ENCODE measurements at regions not wholly inside any gene's neighbourhood (a gene's known extent, or its start where the extent isn't known, plus 50 kb on each side); places are given as distances from the start of the nearest gene placed in this dataset.

- Histone ChIP-seq H3K36me3 (ENCODE audit: control insufficient read depth, insufficient read depth, low read length) (no peaks in the 10 kb centered on the region), H3K4me3 (ENCODE audit: extremely low read depth, insufficient read depth, low read length, poor library complexity, severe bottlenecking) (no peak overlapping the region), H3K4me1 (ENCODE audit: control insufficient read depth, insufficient read depth, low read length, poor library complexity, severe bottlenecking) (no peaks in the 10 kb centered on the region), H3K27ac (ENCODE audit: low read depth, low read length, severe bottlenecking) (no peak overlapping the region), H3K9me3 (ENCODE audit: control insufficient read depth, low read length) (no peaks in the 10 kb centered on the region)
- 86 to 100% methylated on average over 3 to 4 of the region's 5 CpGs for WGBS, 2 experiments (ENCODE audit: insufficient coverage in 2 of 2)
These were observed 282.9 kb upstream of the ATP10B start for GRCh38 chr5:161134956-161135355.

DNA sequence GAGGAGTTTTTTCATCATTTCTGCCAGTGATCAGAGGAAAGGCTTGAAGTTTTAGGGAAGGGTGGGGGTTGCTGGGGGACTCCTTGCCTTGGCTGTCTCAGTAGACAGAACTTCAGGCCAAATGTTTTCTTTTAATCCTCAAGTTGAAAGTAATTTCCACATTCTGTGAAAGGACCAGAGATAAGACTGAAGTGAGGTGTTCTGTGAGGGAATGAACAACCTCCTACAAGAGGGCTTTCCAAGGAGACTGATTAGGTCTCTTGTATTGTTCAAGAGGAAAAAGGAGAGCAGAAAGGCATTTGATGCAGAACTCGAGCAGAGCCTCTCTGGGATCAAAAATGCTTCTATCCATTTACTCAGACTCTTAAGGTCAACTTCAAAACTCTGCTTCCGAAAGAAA is 282.1 kb upstream of the ATP10B start:
- WGBS, 2 experiments (ENCODE audit: insufficient coverage in 2 of 2), result 100% methylated on average over 1 of the region's 2 CpGs; no CpG with 5 or more reads in 1 of the 2 experiments
- H3K27ac ChIP-seq (ENCODE audit: low read depth, low read length, severe bottlenecking), result no peak overlapping the region
- H3K36me3 ChIP-seq (ENCODE audit: control insufficient read depth, insufficient read depth, low read length), result no peaks in the 10 kb centered on the region
- no peak overlapping the region for H3K4me3 ChIP-seq (ENCODE audit: extremely low read depth, insufficient read depth, low read length, poor library complexity, severe bottlenecking)
- H3K9me3 ChIP-seq (ENCODE audit: control insufficient read depth, low read length), result no peaks in the 10 kb centered on the region
- no peaks in the 10 kb centered on the region for H3K4me1 ChIP-seq (ENCODE audit: control insufficient read depth, insufficient read depth, low read length, poor library complexity, severe bottlenecking)

DNA sequence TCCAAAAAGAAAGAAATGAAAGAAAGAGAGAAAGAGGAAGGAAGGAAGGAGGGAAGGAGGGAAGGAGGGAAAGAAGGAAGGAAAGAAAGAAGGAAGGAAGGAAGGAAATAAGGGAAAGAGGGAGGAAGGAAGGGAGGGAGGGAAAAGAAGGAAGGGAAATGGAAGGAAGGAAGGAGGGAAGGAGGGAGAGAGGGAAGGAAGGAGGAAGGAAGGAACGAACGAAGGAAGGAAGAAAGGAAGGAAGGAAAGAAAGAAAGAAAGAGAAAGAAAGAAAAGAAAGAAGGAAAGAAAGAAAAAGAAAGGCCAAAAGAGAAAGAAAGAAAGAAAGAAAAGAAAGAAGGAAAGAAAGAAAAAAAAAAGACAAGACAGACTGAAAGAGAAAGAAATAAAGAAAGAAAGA is 263.9 kb upstream of the ATP10B start:
- Histone ChIP-seq H3K4me1 (ENCODE audit: control insufficient read depth, insufficient read depth, low read length, poor library complexity, severe bottlenecking) (no peaks in the 10 kb centered on the region), H3K36me3 (ENCODE audit: control insufficient read depth, insufficient read depth, low read length) (no peaks in the 10 kb centered on the region), H3K27ac (ENCODE audit: low read depth, low read length, severe bottlenecking) (no peak overlapping the region), H3K9me3 (ENCODE audit: control insufficient read depth, low read length) (no peaks in the 10 kb centered on the region), H3K4me3 (ENCODE audit: extremely low read depth, insufficient read depth, low read length, poor library complexity, severe bottlenecking) (no peak overlapping the region)
- 86 to 93% methylated on average over 1 to 2 of the region's 2 CpGs for WGBS, 2 experiments (ENCODE audit: insufficient coverage in 2 of 2)

DNA sequence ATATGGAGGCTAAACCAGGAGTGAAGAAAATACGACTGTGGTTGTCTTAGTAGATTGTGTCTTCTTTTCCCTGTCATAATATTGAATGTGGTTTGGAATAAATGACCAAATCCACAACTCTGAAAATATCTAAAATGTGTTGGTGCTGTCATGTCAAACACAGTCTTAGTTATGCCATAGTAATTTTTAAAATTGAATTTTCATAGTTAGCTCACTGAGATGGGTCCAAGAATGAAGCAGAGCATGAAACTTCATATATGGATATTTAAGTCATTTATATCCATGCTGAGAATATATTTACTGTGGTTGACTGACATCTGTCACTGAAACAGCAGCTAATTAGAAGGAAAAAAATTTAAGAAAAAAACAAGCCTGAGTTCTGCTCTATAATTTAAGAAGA is 260.4 kb upstream of the ATP10B start:
- Histone ChIP-seq H3K27ac (ENCODE audit: low read depth, low read length, severe bottlenecking) (no peak overlapping the region), H3K4me3 (ENCODE audit: extremely low read depth, insufficient read depth, low read length, poor library complexity, severe bottlenecking) (no peak overlapping the region), H3K4me1 (ENCODE audit: control insufficient read depth, insufficient read depth, low read length, poor library complexity, severe bottlenecking) (no peaks in the 10 kb centered on the region), H3K9me3 (ENCODE audit: control insufficient read depth, low read length) (no peaks in the 10 kb centered on the region), H3K36me3 (ENCODE audit: control insufficient read depth, insufficient read depth, low read length) (no peaks in the 10 kb centered on the region)
- no CpG with 5 or more reads among the region's 1 CpG for WGBS, 2 experiments (ENCODE audit: insufficient coverage in 2 of 2)

DNA sequence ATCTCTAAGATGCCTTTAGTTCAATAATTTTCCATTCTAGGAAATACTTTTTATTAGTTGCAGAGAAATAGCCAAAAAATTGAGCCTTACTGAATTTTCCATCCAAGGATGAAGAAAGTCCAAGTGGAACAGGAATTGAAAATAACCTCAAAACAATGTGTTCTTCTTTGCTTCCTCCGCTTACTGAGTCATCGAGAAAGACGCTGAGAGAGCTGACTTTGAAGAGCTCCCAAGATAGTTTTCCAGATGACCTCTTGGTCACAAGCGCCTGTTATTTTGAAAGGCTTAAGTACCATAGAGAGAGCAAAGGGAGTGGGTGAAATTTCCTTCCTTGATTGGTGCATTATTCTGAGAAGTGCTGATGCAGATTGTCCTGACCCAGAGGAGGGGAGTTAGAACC is 253.5 kb upstream of the ATP10B start:
- Histone ChIP-seq H3K4me3 (ENCODE audit: extremely low read depth, insufficient read depth, low read length, poor library complexity, severe bottlenecking) (no peak overlapping the region), H3K27ac (ENCODE audit: low read depth, low read length, severe bottlenecking) (peak overlapping the region; percentile 51), H3K36me3 (ENCODE audit: control insufficient read depth, insufficient read depth, low read length) (no peaks in the 10 kb centered on the region), H3K9me3 (ENCODE audit: control insufficient read depth, low read length) (no peaks in the 10 kb centered on the region), H3K4me1 (ENCODE audit: control insufficient read depth, insufficient read depth, low read length, poor library complexity, severe bottlenecking) (no peaks in the 10 kb centered on the region)
- 40 to 66% methylated on average over 1 to 4 of the region's 4 CpGs for WGBS, 2 experiments (ENCODE audit: insufficient coverage in 2 of 2)

DNA sequence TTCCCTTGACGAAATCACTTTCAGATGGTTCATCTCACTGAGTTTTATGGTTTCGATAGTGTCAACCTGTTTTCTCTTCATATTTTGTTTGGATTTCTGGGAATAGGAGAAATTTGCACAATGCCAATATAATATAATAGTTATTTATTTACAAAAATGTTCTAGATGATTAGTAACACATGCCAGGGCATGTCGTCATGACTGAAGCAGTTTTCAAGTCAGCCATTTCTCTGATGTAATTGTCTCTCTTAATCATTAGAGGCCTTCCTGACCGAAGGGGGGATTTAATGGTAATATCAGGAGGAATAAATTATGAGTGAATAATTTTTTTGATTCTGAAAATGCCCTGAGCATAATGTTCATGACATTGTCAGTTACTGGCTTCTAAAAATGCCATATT is 246.5 kb upstream of the ATP10B start:
- H3K4me3 ChIP-seq (ENCODE audit: extremely low read depth, insufficient read depth, low read length, poor library complexity, severe bottlenecking), result no peak overlapping the region
- H3K36me3 ChIP-seq (ENCODE audit: control insufficient read depth, insufficient read depth, low read length), result no peaks in the 10 kb centered on the region
- WGBS, 2 experiments (ENCODE audit: insufficient coverage in 2 of 2), result 100% methylated on average over 1 of the region's 4 CpGs; no CpG with 5 or more reads in 1 of the 2 experiments
- peaks cover 5% of the 10 kb centered on the region for H3K4me1 ChIP-seq (ENCODE audit: control insufficient read depth, insufficient read depth, low read length, poor library complexity, severe bottlenecking)
- no peaks in the 10 kb centered on the region for H3K9me3 ChIP-seq (ENCODE audit: control insufficient read depth, low read length)
- no peak overlapping the region for H3K27ac ChIP-seq (ENCODE audit: low read depth, low read length, severe bottlenecking)

DNA sequence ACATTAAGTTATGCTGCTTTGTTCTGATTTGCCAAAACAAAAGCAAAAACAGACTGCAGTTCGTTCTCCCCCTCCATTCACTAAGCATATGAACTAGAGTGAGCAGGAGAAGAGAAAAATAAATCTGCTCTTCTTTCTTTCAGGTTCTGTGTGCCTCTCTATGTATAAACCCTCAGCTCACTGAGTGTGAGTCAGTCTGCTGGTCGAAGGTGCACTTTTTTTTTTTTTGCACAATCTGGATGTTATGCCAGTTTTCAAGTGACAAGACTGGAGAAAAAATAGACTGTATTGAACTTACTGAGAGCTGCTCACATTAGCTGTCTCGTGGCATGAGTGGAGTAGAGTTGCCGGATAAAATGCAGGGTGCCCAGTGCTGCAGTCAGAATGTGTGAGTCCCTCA is 244.6 kb upstream of the ATP10B start:
- no peak overlapping the region for H3K27ac ChIP-seq (ENCODE audit: low read depth, low read length, severe bottlenecking)
- no peaks in the 10 kb centered on the region for H3K9me3 ChIP-seq (ENCODE audit: control insufficient read depth, low read length)
- WGBS, 2 experiments (ENCODE audit: insufficient coverage in 2 of 2), result 83 to 100% methylated on average over 2 of the region's 4 CpGs
- no peak overlapping the region for H3K4me3 ChIP-seq (ENCODE audit: extremely low read depth, insufficient read depth, low read length, poor library complexity, severe bottlenecking)
- H3K4me1 ChIP-seq (ENCODE audit: control insufficient read depth, insufficient read depth, low read length, poor library complexity, severe bottlenecking), result peaks cover 5% of the 10 kb centered on the region
- H3K36me3 ChIP-seq (ENCODE audit: control insufficient read depth, insufficient read depth, low read length), result no peaks in the 10 kb centered on the region

DNA sequence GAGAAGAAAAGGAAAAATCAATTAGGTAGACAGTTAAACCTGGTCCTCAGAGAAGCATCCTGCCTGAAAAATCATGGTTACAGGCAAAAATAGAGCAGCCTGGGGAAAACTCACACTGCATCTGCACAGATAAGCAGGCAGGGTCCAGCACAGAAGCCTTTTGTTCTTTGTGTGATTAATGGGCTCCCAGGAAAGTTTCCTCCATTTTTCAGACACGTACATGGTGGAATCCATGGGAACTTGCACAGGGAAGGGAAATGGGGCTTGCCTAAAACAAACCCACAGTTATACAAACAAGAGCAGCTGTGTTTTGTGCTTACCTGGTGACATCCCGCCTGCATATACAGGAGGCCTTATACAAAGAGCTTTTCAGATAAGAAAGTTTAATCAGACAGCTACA is 243.9 kb upstream of the ATP10B start:
- Histone ChIP-seq H3K4me3 (ENCODE audit: extremely low read depth, insufficient read depth, low read length, poor library complexity, severe bottlenecking) (no peak overlapping the region), H3K36me3 (ENCODE audit: control insufficient read depth, insufficient read depth, low read length) (no peaks in the 10 kb centered on the region), H3K27ac (ENCODE audit: low read depth, low read length, severe bottlenecking) (no peak overlapping the region), H3K9me3 (ENCODE audit: control insufficient read depth, low read length) (no peaks in the 10 kb centered on the region), H3K4me1 (ENCODE audit: control insufficient read depth, insufficient read depth, low read length, poor library complexity, severe bottlenecking) (peaks cover 5% of the 10 kb centered on the region)
- WGBS, 2 experiments (ENCODE audit: insufficient coverage in 2 of 2), result 100% methylated on average over 1 of the region's 2 CpGs; no CpG with 5 or more reads in 1 of the 2 experiments

- no peak overlapping the region for H3K4me3 ChIP-seq (ENCODE audit: extremely low read depth, insufficient read depth, low read length, poor library complexity, severe bottlenecking)
- H3K36me3 ChIP-seq (ENCODE audit: control insufficient read depth, insufficient read depth, low read length), result no peaks in the 10 kb centered on the region
- H3K4me1 ChIP-seq (ENCODE audit: control insufficient read depth, insufficient read depth, low read length, poor library complexity, severe bottlenecking), result peaks cover 5% of the 10 kb centered on the region
- no peak overlapping the region for H3K27ac ChIP-seq (ENCODE audit: low read depth, low read length, severe bottlenecking)
- no peaks in the 10 kb centered on the region for H3K9me3 ChIP-seq (ENCODE audit: control insufficient read depth, low read length)
These were observed 242.4 kb upstream of the ATP10B start for GRCh38 chr5:161094411-161094810.

DNA sequence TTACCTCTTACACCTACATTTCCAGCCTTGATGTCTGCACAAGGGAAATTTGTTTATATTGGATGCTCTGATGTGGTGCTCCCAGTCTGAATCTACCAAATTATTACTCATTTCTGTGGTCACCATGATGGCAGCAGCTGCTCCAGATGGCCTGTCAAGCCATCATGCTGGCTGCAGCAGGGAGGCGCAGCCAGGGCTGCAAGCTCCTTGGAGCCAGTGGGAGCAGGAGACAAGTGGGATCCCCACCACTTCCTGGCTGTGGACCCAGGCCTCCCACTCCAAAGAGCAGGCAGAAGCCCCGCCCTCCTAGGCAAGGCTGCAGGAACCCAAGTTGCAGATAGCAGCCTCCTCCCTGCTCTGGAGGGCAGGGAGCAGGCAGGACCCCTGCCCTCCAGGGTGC is 241.1 kb upstream of the ATP10B start:
- Histone ChIP-seq H3K27ac (ENCODE audit: low read depth, low read length, severe bottlenecking) (no peak overlapping the region), H3K4me3 (ENCODE audit: extremely low read depth, insufficient read depth, low read length, poor library complexity, severe bottlenecking) (no peak overlapping the region)
- 91 to 100% methylated on average over 1 to 2 of the region's 2 CpGs for WGBS, 2 experiments (ENCODE audit: insufficient coverage in 2 of 2)

DNA sequence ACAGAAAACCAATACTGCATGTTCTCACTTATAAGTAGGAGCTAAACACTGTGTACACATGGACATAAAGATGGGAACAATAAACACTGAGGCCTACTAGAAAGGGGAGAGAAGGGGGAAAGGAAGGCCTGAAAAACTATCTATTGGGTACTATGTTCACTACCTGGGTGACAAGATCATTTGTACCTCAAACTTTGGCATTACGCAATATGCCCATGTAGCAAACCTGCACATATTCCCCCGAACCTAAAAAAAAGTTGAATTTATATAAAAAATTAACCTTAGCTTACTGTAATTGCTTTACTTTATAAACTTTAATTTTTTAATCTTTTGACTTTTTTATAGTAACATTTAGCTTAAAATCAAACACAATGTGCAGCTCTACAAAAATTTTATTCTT is 237.6 kb upstream of the ATP10B start:
- H3K9me3 ChIP-seq (ENCODE audit: control insufficient read depth, low read length), result no peaks in the 10 kb centered on the region
- H3K4me1 ChIP-seq (ENCODE audit: control insufficient read depth, insufficient read depth, low read length, poor library complexity, severe bottlenecking), result no peaks in the 10 kb centered on the region
- no peak overlapping the region for H3K27ac ChIP-seq (ENCODE audit: low read depth, low read length, severe bottlenecking)
- WGBS, 2 experiments (ENCODE audit: insufficient coverage in 2 of 2), result no CpG with 5 or more reads among the region's 2 CpGs
- H3K4me3 ChIP-seq (ENCODE audit: extremely low read depth, insufficient read depth, low read length, poor library complexity, severe bottlenecking), result no peak overlapping the region
- no peaks in the 10 kb centered on the region for H3K36me3 ChIP-seq (ENCODE audit: control insufficient read depth, insufficient read depth, low read length)

More for the DNA sequence above, 241.1 kb upstream of the ATP10B start:
- Histone ChIP-seq H3K36me3 (ENCODE audit: control insufficient read depth, insufficient read depth, low read length) (no peaks in the 10 kb centered on the region), H3K9me3 (ENCODE audit: control insufficient read depth, low read length) (no peaks in the 10 kb centered on the region), H3K4me1 (ENCODE audit: control insufficient read depth, insufficient read depth, low read length, poor library complexity, severe bottlenecking) (peaks cover 5% of the 10 kb centered on the region)

DNA sequence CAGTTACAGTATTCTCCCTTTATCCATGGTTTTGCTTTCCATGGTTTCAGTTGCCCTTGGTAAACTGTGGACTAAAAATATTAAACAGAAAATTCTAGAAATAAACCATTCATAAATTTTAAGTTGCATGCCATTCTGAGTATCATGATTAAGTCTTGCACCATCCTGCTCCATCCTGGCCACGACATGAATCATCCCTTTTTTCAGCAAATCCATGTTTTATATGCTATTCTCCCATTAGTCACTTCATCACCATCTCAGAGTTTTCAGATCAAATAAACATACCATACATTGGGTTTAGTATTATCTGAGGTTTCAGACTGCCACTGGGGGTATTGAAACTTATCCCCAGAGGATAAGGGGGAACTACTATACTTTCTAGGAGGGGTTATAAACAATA is 234.4 kb upstream of the ATP10B start:
- 80 to 83% methylated on average over 1 of the region's 1 CpG for WGBS, 2 experiments (ENCODE audit: insufficient coverage in 2 of 2)
- no peaks in the 10 kb centered on the region for H3K4me1 ChIP-seq (ENCODE audit: control insufficient read depth, insufficient read depth, low read length, poor library complexity, severe bottlenecking)
- H3K4me3 ChIP-seq (ENCODE audit: extremely low read depth, insufficient read depth, low read length, poor library complexity, severe bottlenecking), result no peak overlapping the region
- no peak overlapping the region for H3K27ac ChIP-seq (ENCODE audit: low read depth, low read length, severe bottlenecking)
- no peaks in the 10 kb centered on the region for H3K9me3 ChIP-seq (ENCODE audit: control insufficient read depth, low read length)
- no peaks in the 10 kb centered on the region for H3K36me3 ChIP-seq (ENCODE audit: control insufficient read depth, insufficient read depth, low read length)

All from mesodermal cell (in vitro differentiated cells).